ENCODE measurements at regions not wholly inside any gene's neighbourhood (a gene's known extent, or its start where the extent isn't known, plus 50 kb on each side); places are given as distances from the start of the nearest gene placed in this dataset.

DNA sequence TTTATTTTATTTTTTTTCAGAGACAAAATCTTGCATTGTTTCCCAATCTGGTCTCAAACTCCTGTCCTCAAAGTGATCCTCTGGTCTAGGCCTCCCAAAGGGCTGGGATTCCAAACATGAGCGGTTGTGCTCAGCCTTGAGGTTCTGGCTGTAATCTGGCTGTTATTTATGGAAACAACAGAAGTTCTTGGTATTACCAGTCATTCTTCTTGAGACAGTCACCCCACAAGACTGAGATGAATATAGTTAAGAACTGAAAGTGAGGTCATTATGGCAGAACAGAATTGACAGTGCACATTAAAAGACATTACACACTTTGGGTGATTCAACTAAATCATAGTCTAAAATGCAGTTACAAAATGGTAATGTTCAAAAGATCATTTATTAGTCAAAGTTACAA lies 719.5 kb downstream of the ZWINT start:
- H2BK120ac ChIP-seq (replicated peaks; ENCODE audit: low read depth, low read length), result no peak overlapping the region
- ChIA-PET POLR2A (ENCODE audit: partially characterized antibody) (no interaction called here), CTCF (ENCODE audit: partially characterized antibody) (interaction anchor here (4.3 kb wide), 1 partner anchor 12 kb away, joined by 20 read pairs; no protein-coding TSS in a partner anchor)
- no peak for DNase-seq (ENCODE audit: low read depth in 1 of 2, low spot score in 2 of 2)
- H3K36me3 ChIP-seq (ENCODE audit: control insufficient read depth in 2 of 4, insufficient read depth in 4 of 4, low read length in 3 of 4), result no peaks in the 10 kb centered on the region
- H2AK5ac ChIP-seq (ENCODE audit: low read depth, low read length), result no peak overlapping the region
- no peaks in the 10 kb centered on the region for H3K79me2 ChIP-seq (ENCODE audit: control insufficient read depth in 1 of 2, insufficient read depth in 2 of 2, low read length in 2 of 2)
- H3K56ac ChIP-seq (replicated peaks; ENCODE audit: insufficient read length, low read depth, low read length), result no peak overlapping the region
- no peak overlapping the region for H2BK12ac ChIP-seq (ENCODE audit: low read depth, low read length)
- no peak overlapping the region for H3K18ac ChIP-seq (ENCODE audit: extremely low read depth, low read length)
- H3K4me1 ChIP-seq (replicated peaks in 1 of 4; ENCODE audit: control insufficient read depth in 3 of 4, insufficient read depth in 4 of 4, low read length in 3 of 4), result no peaks in the 10 kb centered on the region
- H2BK20ac ChIP-seq (ENCODE audit: low read length), result no peak overlapping the region
- no peak for FAIRE-seq
- no peak overlapping the region for H3K14ac ChIP-seq (ENCODE audit: insufficient read length)
- no peak overlapping the region for H4K5ac ChIP-seq (ENCODE audit: insufficient read length, low read depth, low read length)
- H2BK15ac ChIP-seq (ENCODE audit: low read length), result no peak overlapping the region
- no peak overlapping the region for H3K4me3 ChIP-seq (ENCODE audit: extremely low read depth in 1 of 4, insufficient read depth in 2 of 4, low read depth in 3 of 4, low read length in 4 of 4)
- H3K79me1 ChIP-seq (ENCODE audit: low read depth, low read length), result no peaks in the 10 kb centered on the region
- no peak overlapping the region for H3K4me2 ChIP-seq (ENCODE audit: insufficient read depth in 1 of 2, low read depth in 2 of 2, low read length in 2 of 2)
- no peak overlapping the region for H3K9ac ChIP-seq (replicated peaks in 1 of 4; ENCODE audit: extremely low read depth in 1 of 4, low read depth in 3 of 4, low read length in 3 of 4)
- no peak overlapping the region for H3K23ac ChIP-seq (ENCODE audit: insufficient read length)
- H3K23me2 ChIP-seq (ENCODE audit: low read depth, low read length), result no peaks in the 10 kb centered on the region
- H3K27me3 ChIP-seq (replicated peaks in 1 of 4; ENCODE audit: control insufficient read depth in 3 of 4, extremely low read depth in 1 of 4, insufficient read depth in 3 of 4, low read length in 3 of 4), result no peaks in the 10 kb centered on the region
- H3K27ac ChIP-seq (ENCODE audit: low read depth, low read length), result no peak overlapping the region
- no peak overlapping the region for H2AFZ ChIP-seq (ENCODE audit: low read length)
- H4K20me1 ChIP-seq (replicated peaks in 1 of 2; ENCODE audit: control insufficient read depth in 1 of 2, insufficient read depth in 2 of 2, low read length in 2 of 2), result no peaks in the 10 kb centered on the region
- no peak overlapping the region for H4K91ac ChIP-seq (replicated peaks; ENCODE audit: insufficient read length, low read length)
- no peak overlapping the region for H4K8ac ChIP-seq (ENCODE audit: extremely low read depth, insufficient read depth, low read length)
- no peak overlapping the region for H2BK5ac ChIP-seq (ENCODE audit: low read depth, low read length)
- H3K4ac ChIP-seq (replicated peaks; ENCODE audit: insufficient read length, low read depth, low read length), result no peak overlapping the region
- 54% methylated on average over 1 of the region's 1 CpG; no CpG with 5 or more reads in 1 of the 2 experiments for WGBS, 2 experiments (ENCODE audit: extremely low coverage in 1 of 2, insufficient coverage in 1 of 2, insufficient read length in 1 of 2, insufficient replicate concordance in 2 of 2, low coverage in 1 of 2, low lambda C conversion rate in 2 of 2, missing lambda C conversion rate in 1 of 2)
- no peaks in the 10 kb centered on the region for H3K9me3 ChIP-seq (ENCODE audit: insufficient read depth in 2 of 2, low read depth in 1 of 2, low read length in 1 of 2)
- TF ChIP-seq SRF (IDR thresholded peaks at IDR 0.05; ENCODE audit: low read depth, low read length) (no peak), GABPA (IDR thresholded peaks at IDR 0.05; ENCODE audit: borderline replicate concordance, insufficient read depth, low read length) (no peak), SIRT6 (IDR thresholded peaks at IDR 0.05; ENCODE audit: low read length) (no peak), CHD2 (IDR thresholded peaks at IDR 0.05; ENCODE audit: low read length) (no peak), CTCF (IDR thresholded peaks at IDR 0.05; ENCODE audit: control extremely low read depth in 1 of 3, insufficient read depth in 1 of 3, low read depth in 1 of 3, low read length in 3 of 3) (no peak), SAP30 (IDR thresholded peaks at IDR 0.05; ENCODE audit: insufficient read depth, insufficient replicate concordance, low read length) (no peak), ZNF274 (IDR thresholded peaks at IDR 0.05; ENCODE audit: borderline replicate concordance, extremely low read depth, low read length) (no peak), POU5F1 (IDR thresholded peaks at IDR 0.05; ENCODE audit: low read depth, low read length) (no peak), KDM4A (IDR thresholded peaks at IDR 0.05; ENCODE audit: low read depth, low read length, severe bottlenecking) (no peak), CBX5 (IDR thresholded peaks at IDR 0.05; ENCODE audit: low read depth, low read length) (no peak)
- TF ChIP-seq, protein P1, sequence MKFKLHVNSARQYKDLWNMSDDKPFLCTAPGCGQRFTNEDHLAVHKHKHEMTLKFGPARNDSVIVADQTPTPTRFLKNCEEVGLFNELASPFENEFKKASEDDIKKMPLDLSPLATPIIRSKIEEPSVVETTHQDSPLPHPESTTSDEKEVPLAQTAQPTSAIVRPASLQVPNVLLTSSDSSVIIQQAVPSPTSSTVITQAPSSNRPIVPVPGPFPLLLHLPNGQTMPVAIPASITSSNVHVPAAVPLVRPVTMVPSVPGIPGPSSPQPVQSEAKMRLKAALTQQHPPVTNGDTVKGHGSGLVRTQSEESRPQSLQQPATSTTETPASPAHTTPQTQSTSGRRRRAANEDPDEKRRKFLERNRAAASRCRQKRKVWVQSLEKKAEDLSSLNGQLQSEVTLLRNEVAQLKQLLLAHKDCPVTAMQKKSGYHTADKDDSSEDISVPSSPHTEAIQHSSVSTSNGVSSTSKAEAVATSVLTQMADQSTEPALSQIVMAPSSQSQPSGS (IDR thresholded peaks at IDR 0.05; ENCODE audit: low read length), result no peak

Data from H1 (cell line).